CD1c-positive myeloid dendritic cell (primary cell): ENCODE measurements at regions not wholly inside any gene's neighbourhood (a gene's known extent, or its start where the extent isn't known, plus 50 kb on each side); places are given as distances from the start of the nearest gene placed in this dataset.

Experiments used
- DNase-seq: peaks from one replicate; pipeline ENCODE4 v3.0.0-alpha.2; 2016; ENCODE audit errors: extremely low spot score

DNA sequence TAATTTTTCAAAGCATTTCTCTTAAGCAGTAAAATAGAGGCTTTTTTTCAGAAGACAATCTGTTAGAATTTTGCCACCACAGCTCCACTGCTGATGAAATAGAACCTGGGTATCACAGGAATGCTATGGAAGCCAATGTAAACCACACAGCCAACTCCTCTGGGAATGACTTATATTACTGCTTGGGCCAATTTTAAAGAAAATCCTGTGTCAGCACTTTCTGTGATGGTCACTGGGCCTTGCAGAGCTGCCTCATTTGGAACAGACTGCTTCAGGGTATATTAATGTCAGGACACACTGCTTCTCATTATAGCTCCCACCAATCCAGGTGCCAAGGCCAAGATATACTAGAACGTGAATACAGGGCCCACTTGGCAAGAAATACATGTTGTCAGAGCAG lies 144.1 kb upstream of the ACTBL2 start:
- DNase-seq = no peak

DNA sequence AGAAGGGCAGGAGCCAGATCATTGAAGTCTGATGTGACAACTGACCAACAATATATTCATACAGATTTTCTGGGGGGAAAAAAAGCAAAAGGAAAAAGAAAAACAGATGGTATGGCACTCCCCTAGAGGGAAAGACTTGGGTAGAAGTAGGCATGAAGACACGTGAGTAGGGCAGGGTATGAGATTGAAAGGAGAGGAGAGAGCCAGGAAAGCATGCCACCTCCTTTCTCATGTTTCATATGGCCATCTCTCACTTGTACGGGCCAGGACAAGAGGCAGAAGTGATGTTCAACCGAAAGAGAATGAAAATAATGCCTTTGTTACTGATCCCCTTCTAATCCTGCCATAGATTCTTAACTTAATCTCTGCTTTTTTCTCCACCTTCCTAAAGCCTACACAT lies 139.0 kb upstream of the ACTBL2 start:
- DNase-seq = no peak

DNA sequence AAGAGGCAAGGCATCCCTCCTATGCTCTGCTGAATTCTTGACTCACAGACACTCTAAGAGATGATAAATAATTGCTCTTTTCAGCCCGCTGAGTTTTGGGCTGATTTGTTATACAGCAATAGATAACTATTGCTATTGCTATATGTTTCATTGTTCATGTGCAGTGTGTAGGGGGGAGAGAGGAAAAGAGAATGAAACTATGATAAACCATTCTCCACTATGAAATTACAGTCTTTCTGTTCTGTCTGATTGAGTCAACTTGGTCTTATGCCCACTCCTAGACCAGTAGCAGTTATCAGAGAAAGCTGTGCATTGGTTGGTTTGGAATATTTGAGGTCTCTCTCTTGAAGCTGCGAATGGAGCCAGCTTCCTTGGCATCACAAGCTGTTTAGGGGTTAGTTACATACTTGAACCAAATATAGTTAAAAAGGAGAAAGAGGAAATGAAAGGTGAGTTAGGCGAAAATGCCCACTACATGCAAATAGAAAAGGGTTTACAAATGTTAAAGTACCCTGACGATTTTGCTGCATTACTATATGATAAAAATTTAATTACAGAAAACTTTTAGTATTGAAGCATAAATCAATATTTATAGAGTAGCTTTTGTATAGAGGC lies 136.3 kb upstream of the ACTBL2 start:
- no peak for DNase-seq

DNA sequence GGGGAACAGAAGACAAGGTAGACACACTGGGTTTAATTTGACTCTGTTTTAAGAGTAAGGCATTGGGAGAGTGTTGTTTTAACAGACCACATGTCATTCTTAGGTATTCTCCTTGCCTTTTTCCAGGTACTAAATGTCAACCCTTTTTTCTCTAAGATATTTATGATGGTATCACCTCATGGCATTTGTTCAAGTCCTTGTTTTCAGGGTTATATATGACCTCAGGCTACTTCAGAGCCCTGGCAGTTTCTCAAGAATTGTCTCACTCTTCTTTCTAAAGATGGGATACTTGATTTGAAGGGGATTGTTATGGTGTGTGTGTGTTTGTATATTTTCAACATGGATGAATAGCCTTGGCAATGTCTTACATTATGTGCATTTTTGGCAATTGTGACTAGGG lies 131.1 kb upstream of the ACTBL2 start:
- no peak for DNase-seq

DNA sequence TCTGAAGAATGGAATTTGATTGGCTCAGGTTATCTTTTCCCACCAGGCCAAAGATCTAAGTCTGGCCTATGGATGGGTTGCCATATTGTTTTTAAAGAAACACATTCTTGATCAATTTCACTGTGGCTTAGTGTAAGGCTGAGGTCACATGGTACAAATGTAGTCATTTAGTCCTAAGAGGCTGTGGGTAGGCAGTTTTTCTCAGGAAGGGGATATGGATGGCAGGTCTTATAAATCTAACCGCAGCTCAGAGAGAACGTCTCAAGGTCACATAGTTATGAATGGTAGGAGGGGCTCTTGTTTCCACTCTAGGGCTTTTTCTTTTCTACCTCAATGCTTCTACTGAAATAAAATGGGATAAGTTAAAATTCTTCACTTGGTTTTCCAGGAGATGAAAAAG lies 128.6 kb upstream of the ACTBL2 start:
- DNase-seq = no peak

DNA sequence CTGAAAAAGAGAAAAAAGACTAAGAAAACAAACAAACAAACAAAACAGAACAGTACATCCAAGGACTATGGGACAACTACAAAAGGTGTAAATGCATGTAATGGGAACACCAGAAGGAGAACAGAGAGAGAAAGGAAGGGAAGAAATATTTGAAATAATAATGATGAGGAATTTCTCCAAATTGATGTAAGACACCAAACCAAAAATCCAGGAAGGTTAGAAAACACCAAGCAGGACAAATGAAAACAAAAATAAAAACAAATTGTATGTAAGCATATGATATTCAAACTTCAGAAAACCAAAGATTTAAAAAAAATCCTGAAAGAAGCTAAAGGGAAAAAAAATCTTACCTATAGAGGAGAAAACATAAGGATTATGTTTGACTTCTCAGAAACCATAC lies 125.9 kb upstream of the ACTBL2 start:
- no peak for DNase-seq

DNA sequence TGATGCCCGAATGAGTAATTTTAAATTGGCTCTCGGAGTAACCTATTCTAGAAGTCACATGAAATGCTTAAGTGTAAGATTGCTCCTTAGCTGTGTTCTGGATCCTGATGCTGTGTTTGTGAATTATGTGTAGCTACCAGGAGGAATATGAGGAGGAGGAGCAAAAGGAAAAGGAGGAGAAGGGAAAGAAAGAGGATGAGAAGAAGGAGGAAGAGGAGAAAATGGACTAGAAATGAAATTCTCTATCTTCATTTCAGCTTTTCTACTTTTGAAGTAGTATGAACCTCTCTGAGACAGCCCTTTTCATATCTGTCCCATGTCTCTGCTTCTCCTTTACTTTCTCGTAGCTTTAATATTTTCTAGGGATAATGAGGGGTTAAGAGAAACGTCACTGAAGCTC lies 119.4 kb upstream of the ACTBL2 start:
- no peak for DNase-seq

DNA sequence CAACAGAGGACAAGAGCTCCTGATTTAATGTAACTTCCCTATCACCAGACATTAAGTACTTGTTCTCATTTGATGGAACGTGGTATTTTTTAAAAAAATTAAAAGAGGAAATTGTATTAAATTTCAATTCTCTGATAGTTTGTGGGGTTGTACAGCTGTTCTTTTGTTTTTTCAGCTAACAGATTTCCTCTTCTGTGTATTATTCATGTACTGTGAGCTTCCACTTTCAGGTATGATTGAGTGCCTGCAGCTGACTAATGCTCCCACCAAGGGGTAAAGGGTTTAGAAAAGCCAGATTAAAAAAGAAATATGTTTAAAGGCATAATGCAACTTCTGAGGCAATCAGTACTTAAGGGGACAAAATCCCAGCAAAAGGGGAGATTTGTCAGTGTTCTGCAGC lies 117.7 kb upstream of the ACTBL2 start:
- DNase-seq = no peak

DNA sequence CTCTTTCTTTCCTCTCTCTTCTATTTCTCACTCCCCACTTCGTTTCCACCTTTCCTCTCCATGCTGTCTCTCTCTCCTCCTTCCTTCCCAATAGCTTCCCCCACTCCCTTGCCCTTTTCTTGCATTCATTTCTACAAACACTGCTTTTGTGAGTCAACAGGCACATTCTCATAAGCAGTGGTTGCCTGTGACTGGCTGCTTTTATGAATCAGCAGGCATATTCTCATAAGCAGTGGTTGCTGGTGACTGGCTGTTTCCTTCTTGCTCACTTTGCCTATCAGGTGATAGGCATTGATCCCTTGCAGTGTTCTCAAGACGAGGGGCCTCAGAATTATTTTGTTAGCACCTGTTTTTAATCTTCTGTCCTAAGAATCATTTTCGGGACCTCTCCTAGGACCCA lies 116.1 kb upstream of the ACTBL2 start:
- no peak for DNase-seq

DNA sequence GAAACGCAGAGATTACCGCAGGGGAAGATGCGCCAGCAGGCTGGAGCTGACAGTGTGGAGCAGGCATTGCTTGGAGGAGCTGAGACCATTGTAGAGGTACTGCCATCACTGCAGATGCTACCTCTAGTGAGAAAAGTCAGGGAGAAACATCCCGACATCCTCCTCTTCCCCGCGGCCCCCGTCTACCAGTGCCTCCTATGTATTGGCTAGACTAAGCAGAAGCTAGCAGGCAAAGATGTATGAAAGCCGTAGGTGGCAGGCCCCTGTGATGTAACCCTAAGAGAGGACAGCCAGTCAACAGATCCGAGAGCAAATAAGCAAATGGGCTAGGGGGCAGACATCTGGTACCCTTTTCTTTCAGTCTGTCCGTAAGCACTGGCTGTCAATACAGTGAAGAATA lies 115.5 kb upstream of the ACTBL2 start:
- no peak for DNase-seq

DNA sequence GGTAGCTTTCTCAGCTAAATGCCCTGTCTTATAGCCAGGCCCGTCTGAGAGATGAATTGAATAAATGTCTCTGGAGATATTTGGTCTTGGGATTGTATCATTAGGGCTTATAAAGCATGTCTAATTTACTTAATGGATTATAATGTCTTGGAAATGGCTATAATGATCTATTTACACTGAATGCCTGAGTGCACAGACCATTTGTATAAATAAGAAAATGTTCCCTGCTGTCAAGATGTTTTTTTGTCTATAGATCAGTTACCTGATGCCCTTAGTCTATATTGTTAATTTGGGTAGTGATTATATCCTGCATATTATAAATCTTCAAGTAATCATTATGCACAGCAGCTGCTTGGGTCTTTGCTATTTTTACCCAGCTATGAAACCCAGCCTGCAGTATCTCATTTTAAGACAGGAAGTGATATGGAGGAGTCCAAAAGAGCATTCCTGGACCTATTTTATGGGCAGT lies 112.9 kb upstream of the ACTBL2 start:
- no peak for DNase-seq

DNA sequence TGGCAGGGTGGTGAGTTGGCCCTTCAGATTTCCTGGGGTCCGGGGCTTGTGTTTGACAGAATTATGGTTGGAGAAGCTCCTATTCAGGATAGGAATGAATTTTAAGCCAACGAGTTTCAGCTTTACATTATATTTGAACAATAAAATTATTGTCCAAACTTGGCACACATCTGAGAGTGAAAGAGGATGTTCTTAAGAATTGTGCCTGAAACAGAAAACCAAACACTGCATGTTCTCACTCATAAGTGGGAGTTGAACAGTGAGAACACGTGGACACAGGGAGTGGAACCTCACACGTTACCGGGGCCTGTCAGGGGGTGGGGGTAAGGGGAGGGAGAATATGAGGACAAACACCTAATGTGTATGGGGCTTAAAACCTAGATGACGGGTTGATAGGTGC lies 111.8 kb upstream of the ACTBL2 start:
- DNase-seq = no peak

DNA sequence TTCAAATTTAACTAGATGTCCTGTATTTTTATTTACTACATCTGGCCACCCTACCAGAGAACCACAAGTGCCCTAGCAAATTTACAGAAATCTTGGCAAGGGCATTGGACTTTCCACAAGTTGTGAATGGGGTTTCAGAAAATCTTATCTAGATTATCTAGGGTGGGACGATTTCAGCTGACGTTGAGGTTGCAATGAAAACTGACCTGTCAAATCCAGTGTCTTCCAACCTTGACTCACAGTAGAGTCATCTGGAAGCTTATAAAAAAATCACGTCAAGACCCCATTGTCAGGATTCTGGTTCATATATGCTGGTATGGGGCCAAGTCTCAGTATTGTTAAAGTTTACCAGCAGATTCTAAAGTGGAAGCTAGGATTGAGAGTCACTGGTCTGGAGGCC lies 109.6 kb upstream of the ACTBL2 start:
- no peak for DNase-seq

DNA sequence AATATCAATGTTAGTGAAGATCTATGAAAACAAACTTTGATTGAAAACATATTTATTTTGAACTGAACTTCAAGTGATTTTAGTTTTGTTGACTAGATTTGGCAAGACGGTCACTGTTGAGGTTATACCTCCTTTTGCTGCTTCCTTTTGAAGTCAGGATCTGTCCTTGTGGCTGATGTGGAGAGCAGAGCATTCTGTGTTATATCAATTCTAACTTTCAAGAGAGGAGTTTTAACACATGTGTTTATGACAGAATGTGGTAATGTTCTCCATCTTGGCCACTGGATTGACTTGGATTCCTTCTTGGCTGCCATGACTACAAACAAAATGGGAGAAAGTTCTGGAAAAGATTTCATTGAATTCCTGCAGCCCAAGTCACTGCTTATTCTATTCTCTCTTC lies 104.0 kb upstream of the ACTBL2 start:
- DNase-seq = no peak

DNA sequence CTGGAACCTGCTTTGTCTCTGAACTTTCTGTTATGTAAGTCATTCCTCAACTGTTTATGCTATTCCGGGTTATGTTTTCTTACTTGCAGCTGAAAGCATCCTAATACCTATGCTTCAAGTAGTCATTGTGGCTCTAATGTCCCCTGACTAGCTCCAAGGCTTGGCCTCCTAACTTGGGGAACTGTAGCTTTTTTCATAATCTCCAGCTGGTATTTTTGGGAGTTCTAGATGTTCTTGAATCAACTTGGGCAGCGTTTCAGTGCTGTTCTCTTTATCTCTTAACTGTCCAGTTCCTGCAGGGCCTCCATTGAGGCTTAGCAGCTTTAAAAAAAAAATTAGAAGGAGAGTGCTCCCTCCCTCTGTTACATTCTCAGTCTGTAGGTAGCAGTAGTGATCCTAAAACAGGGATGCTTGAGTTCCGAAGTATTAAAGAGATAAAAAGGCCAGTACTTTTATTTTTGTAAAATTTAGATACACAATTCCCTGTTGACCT lies 100.0 kb upstream of the ACTBL2 start:
- DNase-seq = no peak

DNA sequence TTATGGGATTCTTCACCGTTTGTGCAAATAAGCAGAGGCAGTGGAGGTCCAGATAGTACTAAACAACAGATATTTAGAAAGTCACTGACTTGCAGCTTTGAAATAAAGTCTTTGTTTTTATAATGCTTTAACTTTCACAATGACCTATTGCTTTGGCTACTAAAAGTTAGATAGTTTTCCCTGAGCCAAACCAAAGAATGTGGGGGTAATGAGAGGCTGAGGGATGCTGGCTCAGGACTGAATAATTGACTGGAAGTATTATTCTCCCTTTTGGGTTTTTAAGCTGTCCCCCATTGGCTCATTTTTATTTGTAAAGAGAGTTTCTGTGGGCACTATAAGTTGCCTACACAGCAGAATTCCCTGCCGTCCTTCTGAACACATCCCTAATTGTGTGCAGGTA lies 99.2 kb upstream of the ACTBL2 start:
- DNase-seq = no peak

DNA sequence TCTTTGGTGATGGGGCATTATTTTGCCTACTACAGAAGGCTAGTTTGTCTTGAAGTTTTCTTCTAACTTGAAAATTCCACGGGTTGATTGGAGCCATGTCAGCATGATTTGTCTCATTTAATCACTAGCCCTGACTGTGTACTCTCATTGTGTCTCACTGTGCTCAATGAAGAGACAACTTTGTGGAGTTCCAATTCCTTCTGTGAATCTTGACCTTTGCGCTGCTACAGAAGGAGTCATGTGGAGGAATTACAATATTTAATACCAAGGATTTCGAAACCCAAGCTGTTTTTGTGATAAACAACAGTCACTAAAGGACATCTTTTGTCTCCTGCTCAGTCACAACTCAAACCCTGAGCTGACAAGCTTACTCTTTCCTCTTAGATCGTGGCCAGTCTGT lies 98.6 kb upstream of the ACTBL2 start:
- no peak for DNase-seq

DNA sequence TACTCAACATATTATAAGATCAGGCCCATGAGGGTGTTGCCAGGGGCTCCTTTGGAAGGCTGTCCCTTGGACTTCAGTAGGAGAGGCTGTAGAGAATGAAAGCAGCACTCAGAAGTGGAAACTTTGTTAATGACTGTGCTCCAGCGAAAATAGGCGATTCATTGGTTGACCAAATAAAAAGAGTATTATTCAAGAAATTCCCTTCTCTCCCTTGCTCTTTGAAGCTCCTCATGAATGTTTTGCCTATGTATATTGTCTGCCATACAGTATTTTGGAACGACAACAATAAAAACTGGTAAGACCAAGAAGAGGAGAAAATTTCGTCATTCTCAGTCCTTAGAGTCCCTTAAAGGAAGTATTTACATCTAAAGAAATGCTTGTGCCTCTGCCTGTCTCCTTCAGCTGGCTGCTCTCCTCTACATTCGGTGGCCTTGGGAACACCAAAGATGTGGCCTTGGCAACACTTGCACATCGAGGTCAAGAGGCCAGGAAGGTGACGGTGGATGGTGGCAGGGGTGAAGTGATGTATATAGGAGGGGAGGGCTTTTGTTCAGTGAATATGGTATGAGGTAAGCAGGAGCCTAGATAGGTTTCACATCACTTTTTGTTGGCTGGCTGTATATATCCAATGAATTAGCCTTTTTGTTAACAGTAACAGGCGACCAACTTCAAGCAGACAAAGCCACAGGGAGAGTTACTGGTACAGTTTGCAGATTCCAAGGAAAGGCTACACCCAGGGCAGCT lies 95.0 kb upstream of the ACTBL2 start:
- no peak for DNase-seq

DNA sequence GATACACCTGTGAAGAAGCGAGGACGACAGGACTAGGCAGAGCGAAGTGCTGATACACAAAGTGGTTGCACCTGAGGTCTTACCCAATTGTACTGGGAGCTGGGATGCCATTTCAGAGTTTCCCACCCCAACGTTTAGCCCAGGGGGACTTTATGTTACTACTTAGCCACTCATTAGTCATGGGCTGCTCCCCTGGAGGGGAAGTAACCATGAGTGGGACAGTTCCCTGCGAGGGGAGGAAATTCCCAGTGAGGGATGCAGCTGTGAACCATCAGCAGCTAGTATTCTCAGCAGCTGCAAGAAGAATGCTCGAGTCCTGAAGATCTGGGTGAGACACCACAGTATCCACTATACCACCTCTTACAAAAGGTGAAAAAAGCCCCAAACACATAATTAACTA lies 93.7 kb upstream of the ACTBL2 start:
- DNase-seq = no peak

DNA sequence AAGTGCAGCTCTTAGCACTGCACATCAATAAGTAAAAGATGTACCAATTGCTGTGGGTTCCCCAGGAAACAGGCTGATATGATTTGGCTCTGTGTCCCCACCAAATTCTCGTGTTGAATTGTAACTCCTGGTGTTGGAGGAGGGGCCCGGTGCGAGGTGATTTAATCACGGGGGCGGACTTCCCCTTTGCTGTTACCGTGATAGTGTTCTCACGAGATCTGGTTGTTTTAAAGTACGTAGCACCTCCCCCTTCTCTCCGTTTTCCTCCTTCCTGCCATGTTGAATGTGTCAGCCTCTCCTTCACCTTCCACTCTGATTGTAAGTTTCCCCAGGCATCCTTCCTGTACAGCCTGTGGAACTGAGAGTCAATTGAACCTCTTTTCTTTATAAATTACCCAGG lies 93.2 kb upstream of the ACTBL2 start:
- DNase-seq = no peak

DNA sequence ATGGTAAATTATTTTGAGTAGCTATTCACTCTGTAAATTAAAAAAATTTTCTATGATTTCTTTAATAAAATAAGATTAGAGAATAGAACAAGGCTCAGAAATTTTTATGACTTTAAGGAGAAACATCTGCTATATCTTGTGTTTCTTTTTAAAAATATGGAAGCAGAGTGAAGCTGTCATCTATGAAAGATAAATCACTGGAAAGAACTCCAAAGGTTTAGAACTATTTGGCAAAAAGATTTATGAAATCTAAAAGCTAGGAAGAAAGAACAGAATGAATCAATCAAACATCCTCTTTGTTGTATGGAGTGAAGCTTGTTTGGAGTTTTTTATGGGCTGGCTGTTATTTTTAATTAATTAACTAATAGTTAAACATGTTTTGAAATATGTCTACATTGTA lies 89.8 kb upstream of the ACTBL2 start:
- DNase-seq = no peak

DNA sequence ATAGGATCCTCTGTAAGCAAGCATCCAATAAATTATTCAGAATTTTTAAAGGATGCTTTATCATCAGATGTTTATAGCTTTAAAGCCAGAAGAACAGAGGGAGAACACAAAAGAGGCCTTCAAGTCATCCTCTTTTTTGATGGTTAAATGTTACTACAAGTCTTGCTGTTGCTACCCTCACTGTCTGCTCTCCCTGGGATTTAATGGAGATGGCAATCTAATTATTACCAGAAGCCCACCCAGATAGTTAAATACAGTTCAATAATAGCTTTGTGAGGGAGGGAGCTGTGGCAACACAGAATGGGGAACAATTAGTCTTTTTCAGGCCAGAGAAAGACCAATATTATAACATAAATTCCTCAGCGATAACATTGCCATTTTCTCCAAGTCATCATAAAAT lies 87.0 kb upstream of the ACTBL2 start:
- DNase-seq = no peak

DNA sequence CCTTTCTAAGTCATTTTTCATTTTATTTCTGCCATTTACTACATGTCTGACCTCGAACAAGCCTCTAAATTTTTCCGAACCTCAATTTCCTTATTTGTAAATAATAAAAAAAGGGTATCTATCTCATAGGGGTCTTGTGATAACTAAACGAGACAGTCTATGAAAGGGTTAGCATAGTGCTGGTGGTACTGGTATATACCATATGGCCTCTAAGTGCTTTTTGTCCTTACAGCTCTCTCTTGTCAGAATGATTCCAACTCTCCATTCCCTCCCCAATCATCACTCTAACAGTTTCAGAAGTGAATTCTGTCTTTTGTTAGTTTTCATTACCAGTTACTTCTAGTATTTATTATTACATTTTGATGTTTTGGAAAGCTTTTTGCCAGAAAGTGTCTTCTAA lies 85.5 kb upstream of the ACTBL2 start:
- no peak for DNase-seq

DNA sequence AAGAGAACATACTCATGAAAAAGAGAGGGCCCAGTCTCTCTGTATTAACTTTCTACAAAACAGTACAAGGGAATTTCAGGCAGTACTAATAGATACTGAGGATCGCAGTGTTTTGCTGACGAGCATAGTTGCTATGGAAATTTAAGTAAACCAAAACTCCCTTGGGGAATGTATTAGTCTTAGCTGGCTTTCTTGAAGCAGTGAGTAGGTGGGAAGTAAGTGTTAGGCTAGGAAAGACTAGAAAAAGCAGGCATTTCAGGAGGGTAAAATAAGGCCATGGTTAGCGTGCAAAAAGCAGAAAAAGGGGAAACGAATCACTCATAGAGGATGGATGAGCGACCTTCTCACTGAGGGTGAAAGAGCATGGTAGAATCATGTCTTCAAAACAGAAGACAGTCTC lies 84.3 kb upstream of the ACTBL2 start:
- no peak for DNase-seq
